Posterior vena cava (tissue), 2 donors: ENCODE measurements at regions not wholly inside any gene's neighbourhood (a gene's known extent, or its start where the extent isn't known, plus 50 kb on each side); places are given as distances from the start of the nearest gene placed in this dataset.
A peak's percentile ranks its signal among the peaks of the same experiment; 100 is the strongest.

ENCODE experiments used
- DNase-seq: peaks from one replicate; pipeline ENCODE4 v3.0.0-alpha.2; 2020; ENCODE audit warnings: low spot score
- intact Hi-C, 2 donors: fragments of 100-400 bp; cut with DNase I; formaldehyde crosslinking; loops; one replicate each; pipeline versions ENCODE4 v1.14.1 to v1.14.2; 2022 to 2023
- donor health status: DM: yes; HTN: yes; CAD: no.
- donor health status: DM: yes; HTN: yes; CAD: no.

GRCh38 chrX:67872958-67873357 is 329.1 kb downstream of the AR start:
- intact Hi-C loops: no loop called here
- DNase-seq: no peak

- no peak for DNase-seq
- intact Hi-C loops: no loop called here
Observed at GRCh38 chrX:67892401-67892800, 348.6 kb downstream of the AR start.

GRCh38 chrX:67893931-67894330 is 350.1 kb downstream of the AR start:
- no peak for DNase-seq
- intact Hi-C loops: no loop called here

GRCh38 chrX:67917421-67918010 is 373.7 kb downstream of the AR start:
- DNase-seq: no peak

GRCh38 chrX:67922966-67923365 is 379.1 kb downstream of the AR start:
- peak; percentile 7 for DNase-seq
- intact Hi-C loops: no loop called here

More at GRCh38 chrX:67917421-67918010, 373.7 kb downstream of the AR start:
- intact Hi-C loops: no loop called here

GRCh38 chrX:67939270-67939669 is 395.4 kb downstream of the AR start:
- DNase-seq: no peak
- intact Hi-C loops: no loop called here

- no peak for DNase-seq
- intact Hi-C loops: no loop called here
Observed at GRCh38 chrX:67949270-67949669, 405.4 kb downstream of the AR start.

GRCh38 chrX:67953658-67954057 is 409.8 kb downstream of the AR start:
- no peak for DNase-seq
- intact Hi-C loops: no loop called here

GRCh38 chrX:67961516-67961915 is 417.7 kb downstream of the AR start:
- no peak for DNase-seq
- intact Hi-C loops: no loop called here
